ENCODE measurements at regions not wholly inside any gene's neighbourhood (a gene's known extent, or its start where the extent isn't known, plus 50 kb on each side); places are given as distances from the start of the nearest gene placed in this dataset.
A peak's percentile ranks its signal among the peaks of the same experiment; 100 is the strongest.

DNA sequence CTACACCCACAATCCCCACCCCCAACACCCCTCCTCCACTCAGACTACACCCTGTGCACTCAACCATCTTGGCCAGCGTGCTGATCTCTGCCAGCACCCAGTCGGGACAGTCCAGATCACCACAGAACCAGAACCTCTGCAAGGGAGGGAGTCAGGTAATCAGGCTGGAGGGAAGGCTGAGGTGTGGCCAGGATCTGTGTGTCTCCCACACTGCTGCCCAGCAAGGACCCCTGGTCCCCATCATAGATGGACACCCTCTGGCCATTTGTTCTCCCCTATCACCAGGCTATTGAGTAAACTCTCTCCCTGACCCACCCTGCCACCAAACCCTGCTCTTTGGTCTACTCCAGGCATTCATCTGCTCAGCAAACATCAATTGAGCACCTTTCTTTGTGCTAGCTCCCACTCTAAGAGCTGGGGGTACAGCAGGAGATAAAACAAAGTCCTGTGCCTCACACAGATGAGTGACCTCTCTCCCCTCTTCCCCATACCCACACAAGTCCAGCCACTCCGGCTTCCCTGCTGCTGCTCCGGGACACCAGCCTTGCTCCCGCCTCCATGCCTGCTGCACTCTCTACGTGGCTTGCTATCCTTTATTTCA, 134.8 kb downstream of the TBC1D2B start (continued):
- TF ChIP-seq, protein P1, sequence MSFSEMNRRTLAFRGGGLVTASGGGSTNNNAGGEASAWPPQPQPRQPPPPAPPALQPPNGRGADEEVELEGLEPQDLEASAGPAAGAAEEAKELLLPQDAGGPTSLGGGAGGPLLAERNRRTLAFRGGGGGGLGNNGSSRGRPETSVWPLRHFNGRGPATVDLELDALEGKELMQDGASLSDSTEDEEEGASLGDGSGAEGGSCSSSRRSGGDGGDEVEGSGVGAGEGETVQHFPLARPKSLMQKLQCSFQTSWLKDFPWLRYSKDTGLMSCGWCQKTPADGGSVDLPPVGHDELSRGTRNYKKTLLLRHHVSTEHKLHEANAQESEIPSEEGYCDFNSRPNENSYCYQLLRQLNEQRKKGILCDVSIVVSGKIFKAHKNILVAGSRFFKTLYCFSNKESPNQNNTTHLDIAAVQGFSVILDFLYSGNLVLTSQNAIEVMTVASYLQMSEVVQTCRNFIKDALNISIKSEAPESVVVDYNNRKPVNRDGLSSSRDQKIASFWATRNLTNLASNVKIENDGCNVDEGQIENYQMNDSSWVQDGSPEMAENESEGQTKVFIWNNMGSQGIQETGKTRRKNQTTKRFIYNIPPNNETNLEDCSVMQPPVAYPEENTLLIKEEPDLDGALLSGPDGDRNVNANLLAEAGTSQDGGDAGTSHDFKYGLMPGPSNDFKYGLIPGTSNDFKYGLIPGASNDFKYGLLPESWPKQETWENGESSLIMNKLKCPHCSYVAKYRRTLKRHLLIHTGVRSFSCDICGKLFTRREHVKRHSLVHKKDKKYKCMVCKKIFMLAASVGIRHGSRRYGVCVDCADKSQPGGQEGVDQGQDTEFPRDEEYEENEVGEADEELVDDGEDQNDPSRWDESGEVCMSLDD (CRISPR knock-in tag; IDR thresholded peaks at IDR 0.05; ENCODE audit: borderline replicate concordance) = peak; percentile 65; the same call in 1 of the 2 replicates
- peak in 1 of 2 experiments; percentile 10; a peak in 1 of 4 replicates for TF ChIP-seq EP300 (IDR thresholded peaks at IDR 0.05; ENCODE audit: low read depth in 2 of 2, low read length in 2 of 2)
- no peak for TF ChIP-seq EP300 (CRISPR knock-in tag; IDR thresholded peaks at IDR 0.05; ENCODE audit: borderline replicate concordance)
- peak; percentile 56; the same call in 1 of the 2 replicates for TF ChIP-seq NR2F2 (IDR thresholded peaks at IDR 0.05; ENCODE audit: borderline replicate concordance, low read depth)
- peak; percentile 60 for TF ChIP-seq NR2F6 (IDR thresholded peaks at IDR 0.05)
- 0 out of 2 replicates have a peak, but pooled peaks have one; percentile 50 for TF ChIP-seq NR2F6 (CRISPR knock-in tag; IDR thresholded peaks at IDR 0.05)
- 0 out of 2 replicates have a peak, but pooled peaks have one; percentile 20 for TF ChIP-seq GATAD2A (CRISPR knock-in tag; IDR thresholded peaks at IDR 0.05)
- no peak for TF ChIP-seq ZNF878 (CRISPR knock-in tag; IDR thresholded peaks at IDR 0.05)
- TF ChIP-seq, protein P2, sequence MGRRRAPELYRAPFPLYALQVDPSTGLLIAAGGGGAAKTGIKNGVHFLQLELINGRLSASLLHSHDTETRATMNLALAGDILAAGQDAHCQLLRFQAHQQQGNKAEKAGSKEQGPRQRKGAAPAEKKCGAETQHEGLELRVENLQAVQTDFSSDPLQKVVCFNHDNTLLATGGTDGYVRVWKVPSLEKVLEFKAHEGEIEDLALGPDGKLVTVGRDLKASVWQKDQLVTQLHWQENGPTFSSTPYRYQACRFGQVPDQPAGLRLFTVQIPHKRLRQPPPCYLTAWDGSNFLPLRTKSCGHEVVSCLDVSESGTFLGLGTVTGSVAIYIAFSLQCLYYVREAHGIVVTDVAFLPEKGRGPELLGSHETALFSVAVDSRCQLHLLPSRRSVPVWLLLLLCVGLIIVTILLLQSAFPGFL (CRISPR knock-in tag; IDR thresholded peaks at IDR 0.05) = no peak
- TF ChIP-seq TARDBP (CRISPR knock-in tag; IDR thresholded peaks at IDR 0.05) = peak; percentile 27; the same call in 1 of the 2 replicates
- TF ChIP-seq ZNF567 (CRISPR knock-in tag; IDR thresholded peaks at IDR 0.05; ENCODE audit: borderline replicate concordance) = no peak
- TF ChIP-seq YEATS4 (CRISPR knock-in tag; IDR thresholded peaks at IDR 0.05; ENCODE audit: borderline replicate concordance) = 0 out of 2 replicates have a peak, but pooled peaks have one; percentile 45
- peak; percentile 20; the same call in 1 of the 2 replicates for TF ChIP-seq PATZ1 (CRISPR knock-in tag; IDR thresholded peaks at IDR 0.05)
- no peak for TF ChIP-seq ARNT (IDR thresholded peaks at IDR 0.05)
- 0 out of 2 replicates have a peak, but pooled peaks have one; percentile 18 for TF ChIP-seq HIC2 (CRISPR knock-in tag; IDR thresholded peaks at IDR 0.05; ENCODE audit: low read depth)
- no peak for TF ChIP-seq ZNF589 (CRISPR knock-in tag; conservative IDR thresholded peaks at IDR 0.05)
- TF ChIP-seq CEBPB (IDR thresholded peaks at IDR 0.05; ENCODE audit: borderline replicate concordance, low read depth, low read length) = no peak
- no peak for TF ChIP-seq ZNF367 (CRISPR knock-in tag; IDR thresholded peaks at IDR 0.05; ENCODE audit: borderline replicate concordance)
- TF ChIP-seq TCF7 (IDR thresholded peaks at IDR 0.05; ENCODE audit: low read depth) = 0 out of 2 replicates have a peak, but pooled peaks have one; percentile 18
- TF ChIP-seq SNAI1 (CRISPR knock-in tag; IDR thresholded peaks at IDR 0.05; ENCODE audit: borderline replicate concordance) = no peak
- TF ChIP-seq, protein P3, sequence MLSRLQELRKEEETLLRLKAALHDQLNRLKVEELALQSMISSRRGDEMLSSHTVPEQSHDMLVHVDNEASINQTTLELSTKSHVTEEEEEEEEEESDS (CRISPR knock-in tag; IDR thresholded peaks at IDR 0.05; ENCODE audit: borderline replicate concordance) = no peak
- peak; percentile 31; the same call in 1 of the 2 replicates for TF ChIP-seq ZNF292 (CRISPR knock-in tag; IDR thresholded peaks at IDR 0.05; ENCODE audit: borderline replicate concordance, low read depth)
- TF ChIP-seq ZNF879 (CRISPR knock-in tag; IDR thresholded peaks at IDR 0.05) = no peak
